Spleen (tissue), 7 donors: ENCODE measurements at regions not wholly inside any gene's neighbourhood (a gene's known extent, or its start where the extent isn't known, plus 50 kb on each side); places are given as distances from the start of the nearest gene placed in this dataset.

Experiments used
- POLR2A ChIP-seq, 3 donors: fragments of 450-650 bp; IDR thresholded peaks; one replicate each; pipeline ENCODE4 v1.5.1; 2017; ENCODE audit warnings: antibody characterized with exemption in 3 of 3, mild to moderate bottlenecking in 1 of 3
- TF ChIP-seq, protein P1 (sequence below), 11 experiments: fragments of 200-600 bp in 7 of 11; fragments of 450-650 bp in 4 of 11; sonication (generic) in 4 of 11; IDR thresholded peaks in 8 of 11; conservative IDR thresholded peaks in 3 of 11; 1 replicate in 7 of 11; 2 replicates in 4 of 11; pipeline versions ENCODE4 v1.4.0 to v1.8.0; 2016 to 2021; ENCODE audit warnings: antibody characterized with exemption in 11 of 11, inconsistent platforms in 4 of 11, mild to moderate bottlenecking in 1 of 11
- donor health status: DM: no; HTN: no; CAD: no; lungs with moderate emphysema.
- donor health status: DM: no; HTN: no; CAD: no.
- donor health status: DM: no; HTN: no; CAD: no.

- TF ChIP-seq, protein P1, sequence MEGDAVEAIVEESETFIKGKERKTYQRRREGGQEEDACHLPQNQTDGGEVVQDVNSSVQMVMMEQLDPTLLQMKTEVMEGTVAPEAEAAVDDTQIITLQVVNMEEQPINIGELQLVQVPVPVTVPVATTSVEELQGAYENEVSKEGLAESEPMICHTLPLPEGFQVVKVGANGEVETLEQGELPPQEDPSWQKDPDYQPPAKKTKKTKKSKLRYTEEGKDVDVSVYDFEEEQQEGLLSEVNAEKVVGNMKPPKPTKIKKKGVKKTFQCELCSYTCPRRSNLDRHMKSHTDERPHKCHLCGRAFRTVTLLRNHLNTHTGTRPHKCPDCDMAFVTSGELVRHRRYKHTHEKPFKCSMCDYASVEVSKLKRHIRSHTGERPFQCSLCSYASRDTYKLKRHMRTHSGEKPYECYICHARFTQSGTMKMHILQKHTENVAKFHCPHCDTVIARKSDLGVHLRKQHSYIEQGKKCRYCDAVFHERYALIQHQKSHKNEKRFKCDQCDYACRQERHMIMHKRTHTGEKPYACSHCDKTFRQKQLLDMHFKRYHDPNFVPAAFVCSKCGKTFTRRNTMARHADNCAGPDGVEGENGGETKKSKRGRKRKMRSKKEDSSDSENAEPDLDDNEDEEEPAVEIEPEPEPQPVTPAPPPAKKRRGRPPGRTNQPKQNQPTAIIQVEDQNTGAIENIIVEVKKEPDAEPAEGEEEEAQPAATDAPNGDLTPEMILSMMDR (IDR thresholded peaks at IDR 0.05 in 8 of 11, conservative IDR thresholded peaks at IDR 0.05 in 3 of 11), result no peak
- no peak for TF ChIP-seq POLR2A (IDR thresholded peaks at IDR 0.05)
Measured at GRCh38 chr11:19320827-19321226, 80.1 kb upstream of the E2F8 start.
